Gastroesophageal sphincter (tissue), 4 donors: ENCODE measurements at regions not wholly inside any gene's neighbourhood (a gene's known extent, or its start where the extent isn't known, plus 50 kb on each side); places are given as distances from the start of the nearest gene placed in this dataset.

Experiments
- ATAC-seq: fragments of 150-250 bp; one replicate; pipeline ENCODE4 v1.9.1; 2016; ENCODE audit warnings: mild to moderate bottlenecking, moderate library complexity
- H3K27ac ChIP-seq, 4 donors: fragments of 200-600 bp; sonication (generic) in 3 of 4; 1 replicate in 3 of 4; 2 replicates in 1 of 4; pipeline ENCODE4 v1.5.1; 2016 to 2019
- H3K27me3 ChIP-seq: fragments of 200-600 bp; sonication (generic); one replicate; pipeline ENCODE4 v1.5.1; 2019
- H3K36me3 ChIP-seq, 2 donors: fragments of 200-600 bp; sonication (generic); one replicate each; pipeline ENCODE4 v1.5.1; 2019; ENCODE audit warnings: control low read depth in 1 of 2
- H3K4me1 ChIP-seq, 3 donors: fragments of 200-600 bp; sonication (generic); 1 replicate in 2 of 3; 2 replicates in 1 of 3; pipeline ENCODE4 v1.5.1; 2016 to 2019; ENCODE audit warnings: control low read depth in 2 of 3
- H3K4me3 ChIP-seq, 2 donors: fragments of 200-600 bp; sonication (generic); one replicate each; pipeline ENCODE4 v1.5.1; 2019; ENCODE audit warnings: mild to moderate bottlenecking in 1 of 2, moderate library complexity in 1 of 2
- H3K9me3 ChIP-seq, 3 donors: fragments of 200-600 bp; sonication (generic); one replicate each; pipeline ENCODE4 v1.5.1; 2017 to 2019; ENCODE audit warnings: control low read depth in 2 of 3
- EP300 ChIP-seq: sonication (generic); formaldehyde crosslinking; IDR thresholded peaks from one replicate; pipeline ENCODE4 v1.6.1; 2017; ENCODE audit warnings: antibody characterized with exemption, mild to moderate bottlenecking
- POLR2A ChIP-seq, 2 donors: fragments of 450-650 bp; IDR thresholded peaks; one replicate each; pipeline ENCODE4 v1.6.1; 2017; ENCODE audit warnings: antibody characterized with exemption in 2 of 2, mild to moderate bottlenecking in 2 of 2, moderate library complexity in 1 of 2
- POLR2AphosphoS5 ChIP-seq: sonication (generic); formaldehyde crosslinking; IDR thresholded peaks from one replicate; pipeline ENCODE4 v1.6.1; 2017; ENCODE audit warnings: antibody characterized with exemption
- WGBS, 2 donors: methylation state at CpG; one replicate each; pipeline ENCODE4 v1.1.5; 2018; ENCODE audit warnings: low coverage in 1 of 2; 5-methylcytosine and 5-hydroxymethylcytosine counted together
- TF ChIP-seq, protein P1 (sequence below), 4 experiments: fragments of 200-600 bp in 2 of 4; fragments of 450-650 bp in 2 of 4; sonication (generic) in 1 of 4; IDR thresholded peaks; one replicate each; pipeline ENCODE4 v1.5.1; 2017 to 2019; ENCODE audit warnings: antibody characterized with exemption in 4 of 4, mild to moderate bottlenecking in 2 of 4, moderate library complexity in 2 of 4

DNA sequence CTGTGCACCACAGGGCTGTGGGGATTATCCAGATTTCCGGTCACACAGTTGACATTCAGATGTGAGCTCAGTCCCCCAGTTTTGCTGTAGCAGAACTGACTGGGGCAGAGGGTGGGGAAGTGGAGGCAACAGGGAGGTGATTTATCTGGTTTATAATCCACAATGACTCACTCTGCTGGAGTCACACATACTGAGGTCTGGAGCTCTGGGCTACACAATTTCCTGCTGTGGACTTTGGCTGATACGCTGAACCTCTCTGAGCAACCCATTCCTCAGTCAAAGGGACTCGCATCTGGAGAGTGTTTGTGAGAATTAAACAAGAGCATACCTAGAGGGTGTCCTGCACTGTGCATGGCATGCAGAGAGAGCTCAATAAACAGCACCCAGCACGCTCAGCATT is 64.8 kb upstream of the PLPP4 start:
- Histone ChIP-seq H3K4me1 (no peaks in the 10 kb centered on the region), H3K27ac (no peak overlapping the region), H3K9me3 (no peaks in the 10 kb centered on the region), H3K36me3 (no peaks in the 10 kb centered on the region), H3K27me3 (peaks cover 9% of the 10 kb centered on the region), H3K4me3 (no peak overlapping the region)
- WGBS, 2 donors, result 87 to 92% methylated on average over 2 to 4 of the region's 4 CpGs
- no peak for ATAC-seq
- TF ChIP-seq EP300, result no peak
- TF ChIP-seq POLR2A (IDR thresholded peaks at IDR 0.05), result no peak
- no peak for TF ChIP-seq POLR2AphosphoS5
- TF ChIP-seq, protein P1, sequence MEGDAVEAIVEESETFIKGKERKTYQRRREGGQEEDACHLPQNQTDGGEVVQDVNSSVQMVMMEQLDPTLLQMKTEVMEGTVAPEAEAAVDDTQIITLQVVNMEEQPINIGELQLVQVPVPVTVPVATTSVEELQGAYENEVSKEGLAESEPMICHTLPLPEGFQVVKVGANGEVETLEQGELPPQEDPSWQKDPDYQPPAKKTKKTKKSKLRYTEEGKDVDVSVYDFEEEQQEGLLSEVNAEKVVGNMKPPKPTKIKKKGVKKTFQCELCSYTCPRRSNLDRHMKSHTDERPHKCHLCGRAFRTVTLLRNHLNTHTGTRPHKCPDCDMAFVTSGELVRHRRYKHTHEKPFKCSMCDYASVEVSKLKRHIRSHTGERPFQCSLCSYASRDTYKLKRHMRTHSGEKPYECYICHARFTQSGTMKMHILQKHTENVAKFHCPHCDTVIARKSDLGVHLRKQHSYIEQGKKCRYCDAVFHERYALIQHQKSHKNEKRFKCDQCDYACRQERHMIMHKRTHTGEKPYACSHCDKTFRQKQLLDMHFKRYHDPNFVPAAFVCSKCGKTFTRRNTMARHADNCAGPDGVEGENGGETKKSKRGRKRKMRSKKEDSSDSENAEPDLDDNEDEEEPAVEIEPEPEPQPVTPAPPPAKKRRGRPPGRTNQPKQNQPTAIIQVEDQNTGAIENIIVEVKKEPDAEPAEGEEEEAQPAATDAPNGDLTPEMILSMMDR (IDR thresholded peaks at IDR 0.05), result no peak

DNA sequence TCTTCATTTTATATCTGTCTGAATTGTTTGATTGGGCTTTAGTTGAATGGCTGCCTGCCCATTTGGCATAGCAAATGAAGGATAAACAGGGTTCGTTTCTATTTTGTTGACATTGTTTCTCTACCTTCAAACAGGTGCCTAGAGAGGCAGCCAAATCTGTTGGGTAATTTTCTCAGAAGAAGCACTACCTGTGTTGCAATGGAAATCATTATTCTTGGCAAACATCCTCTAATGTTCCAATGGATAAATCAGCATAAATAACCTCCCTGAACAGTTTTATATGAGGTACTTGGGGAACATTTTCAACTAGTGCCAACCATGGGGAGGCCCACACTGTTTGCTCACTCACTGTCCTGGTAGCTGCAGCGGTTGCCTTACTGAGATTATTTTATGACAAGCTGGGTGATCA is 64.4 kb upstream of the PLPP4 start:
- Histone ChIP-seq H3K27ac (no peak overlapping the region), H3K4me1 (no peaks in the 10 kb centered on the region), H3K36me3 (no peaks in the 10 kb centered on the region), H3K4me3 (no peak overlapping the region), H3K9me3 (peaks cover 0 to 2% (median 0%) of the 10 kb centered on the region in 3 donors), H3K27me3 (peaks cover 9% of the 10 kb centered on the region)
- ATAC-seq, result no peak
- 54 to 56% methylated on average over 2 of the region's 2 CpGs for WGBS, 2 donors
- TF ChIP-seq EP300, result no peak

DNA sequence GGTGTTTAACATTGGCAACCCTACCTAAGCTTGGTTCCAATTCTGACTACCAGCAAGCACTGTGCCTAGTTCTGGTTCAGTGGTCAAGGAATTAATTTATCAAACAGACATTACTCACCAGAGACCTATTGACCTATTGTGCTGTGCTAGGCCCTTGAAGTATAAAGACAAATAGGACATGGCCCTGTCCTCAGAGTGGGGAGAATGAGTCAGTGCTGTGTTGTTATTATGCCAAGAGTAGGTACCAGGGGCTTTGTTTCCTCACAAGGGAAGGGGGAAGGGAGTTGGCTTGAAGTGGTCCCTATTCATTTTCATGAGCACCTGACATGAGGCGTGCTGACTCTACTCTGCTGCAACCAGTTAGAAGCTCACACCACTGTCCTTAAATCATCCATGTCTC is 62.6 kb upstream of the PLPP4 start:
- Histone ChIP-seq H3K27ac (no peak overlapping the region), H3K4me1 (no peaks in the 10 kb centered on the region), H3K4me3 (no peak overlapping the region), H3K27me3 (peaks cover 9% of the 10 kb centered on the region), H3K9me3 (peaks cover 0 to 2% (median 0%) of the 10 kb centered on the region in 3 donors), H3K36me3 (no peaks in the 10 kb centered on the region)
- WGBS, 2 donors, result no CpG with 5 or more reads among the region's 1 CpG
- TF ChIP-seq EP300 (no peak), POLR2AphosphoS5 (no peak), POLR2A (IDR thresholded peaks at IDR 0.05) (no peak)
- TF ChIP-seq, protein P1 (IDR thresholded peaks at IDR 0.05), result no peak
- no peak for ATAC-seq

DNA sequence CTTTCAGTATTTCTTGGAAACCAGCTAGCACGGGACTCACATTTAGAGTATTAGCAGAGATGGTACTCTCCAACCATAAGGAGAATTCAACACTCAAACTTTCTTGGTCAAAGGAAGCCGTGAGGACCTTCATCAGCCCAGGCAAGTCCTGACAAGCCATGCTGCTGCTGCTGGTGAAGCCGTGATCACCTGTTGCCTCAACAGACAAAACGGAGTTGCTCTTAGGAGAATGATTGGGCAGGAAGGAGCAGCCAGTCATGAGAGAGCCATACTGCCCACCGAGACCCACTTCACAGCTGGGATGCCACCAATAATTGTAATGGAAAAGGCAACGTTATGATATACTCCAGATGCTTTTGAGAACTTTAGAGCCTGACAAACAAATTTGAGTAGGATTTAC is 60.8 kb upstream of the PLPP4 start:
- TF ChIP-seq POLR2A (IDR thresholded peaks at IDR 0.05) (no peak), EP300 (no peak), POLR2AphosphoS5 (no peak)
- TF ChIP-seq, protein P1 (IDR thresholded peaks at IDR 0.05), result no peak
- WGBS, 2 donors, result 63 to 87% methylated on average over 1 to 3 of the region's 6 CpGs
- Histone ChIP-seq H3K4me1 (no peaks in the 10 kb centered on the region), H3K36me3 (no peaks in the 10 kb centered on the region), H3K27me3 (peaks cover 9% of the 10 kb centered on the region), H3K4me3 (no peak overlapping the region), H3K9me3 (peaks cover 0 to 2% (median 0%) of the 10 kb centered on the region in 3 donors), H3K27ac (no peak overlapping the region)
- ATAC-seq, result no peak

DNA sequence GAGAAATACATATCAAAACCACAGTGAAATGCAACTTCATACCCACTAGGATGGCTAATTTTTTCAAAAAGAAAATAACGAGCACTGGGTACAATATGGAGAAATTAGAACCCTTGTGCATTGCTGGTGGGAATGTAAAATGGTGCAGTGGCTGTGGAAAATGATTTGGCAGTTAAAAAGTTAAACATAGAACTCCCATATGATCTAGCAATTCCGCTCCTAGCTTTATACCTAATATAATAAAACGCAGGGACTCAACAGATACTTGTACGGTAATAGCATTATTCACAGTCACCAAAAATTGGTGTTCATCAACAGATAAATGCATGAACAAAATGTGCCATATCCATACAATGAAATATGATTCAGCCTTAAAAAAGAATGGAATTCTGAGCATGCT is 58.8 kb upstream of the PLPP4 start:
- WGBS, 2 donors, result 64 to 67% methylated on average over 4 of the region's 4 CpGs

More for the DNA sequence above, 58.8 kb upstream of the PLPP4 start:
- TF ChIP-seq POLR2A (IDR thresholded peaks at IDR 0.05) (no peak), EP300 (no peak), POLR2AphosphoS5 (no peak)
- TF ChIP-seq, protein P1 (IDR thresholded peaks at IDR 0.05), result no peak
- no peak overlapping the region for H3K27ac ChIP-seq
- no peaks in the 10 kb centered on the region for H3K4me1 ChIP-seq
- peaks cover 0 to 2% (median 0%) of the 10 kb centered on the region in 3 donors for H3K9me3 ChIP-seq
- no peaks in the 10 kb centered on the region for H3K36me3 ChIP-seq
- peaks cover 6% of the 10 kb centered on the region for H3K27me3 ChIP-seq
- H3K4me3 ChIP-seq, result no peak overlapping the region
- ATAC-seq, result no peak
